Liver (tissue), 8 donors: ENCODE measurements at regions not wholly inside any gene's neighbourhood (a gene's known extent, or its start where the extent isn't known, plus 50 kb on each side); places are given as distances from the start of the nearest gene placed in this dataset.
"Not testable (repeated sequence)": the region's sequence is repeated elsewhere in the genome, so short reads cannot be mapped to it uniquely, and the experiment has no call there.

Experiments
- DNase-seq: peaks from one replicate; pipeline ENCODE4 v3.0.0-alpha.2; 2017; ENCODE audit warnings: low spot score
- H3K27ac ChIP-seq, 2 donors: one replicate each; pipeline ENCODE4 v1.7.0; 2013; ENCODE audit warnings: inconsistent platforms in 2 of 2, low read length in 2 of 2, control low read depth in 1 of 2, low read depth in 1 of 2, mild to moderate bottlenecking in 1 of 2
- H3K27me3 ChIP-seq, 4 donors: one replicate each; pipeline versions ENCODE4 v1.6.1 to v1.7.0; 2013; ENCODE audit warnings: low read length in 3 of 4, inconsistent platforms in 1 of 4, mild to moderate bottlenecking in 1 of 4, moderate library complexity in 1 of 4; ENCODE audit not compliant: control insufficient read depth in 4 of 4, insufficient read depth in 4 of 4
- H3K36me3 ChIP-seq, 4 donors: one replicate each; pipeline versions ENCODE4 v1.6.1 to v1.7.0; 2013; ENCODE audit warnings: low read length in 3 of 4, mild to moderate bottlenecking in 3 of 4, low read depth in 1 of 4, moderate library complexity in 1 of 4; ENCODE audit not compliant: control insufficient read depth in 4 of 4, insufficient read depth in 3 of 4
- H3K4me1 ChIP-seq, 4 donors: one replicate each; pipeline versions ENCODE4 v1.6.1 to v1.7.0; 2013; ENCODE audit warnings: low read length in 3 of 4, mild to moderate bottlenecking in 3 of 4, moderate library complexity in 1 of 4; ENCODE audit not compliant: control insufficient read depth in 4 of 4, insufficient read depth in 4 of 4
- H3K4me3 ChIP-seq, 3 donors: one replicate each; pipeline versions ENCODE4 v1.6.1 to v1.7.0; 2013; ENCODE audit warnings: low read length in 3 of 3, control low read depth in 1 of 3, low read depth in 1 of 3, mild to moderate bottlenecking in 1 of 3
- H3K9ac ChIP-seq, 2 donors: one replicate each; pipeline ENCODE4 v1.7.0; 2013; ENCODE audit warnings: low read length in 2 of 2, mild to moderate bottlenecking in 2 of 2, moderate library complexity in 2 of 2, control low read depth in 1 of 2, low read depth in 1 of 2
- H3K9me3 ChIP-seq, 4 donors: one replicate each; pipeline versions ENCODE4 v1.6.1 to v1.7.0; 2013; ENCODE audit warnings: low read length in 3 of 4; ENCODE audit not compliant: control insufficient read depth in 4 of 4
- ATF3 ChIP-seq: IDR thresholded peaks from 2 replicates; pipeline ENCODE4 v1.6.1; 2016; ENCODE audit warnings: antibody characterized with exemption
- CTCF ChIP-seq: fragments of 150-350 bp; IDR thresholded peaks from 2 replicates; pipeline ENCODE4 v1.5.1; 2017; ENCODE audit warnings: improper control_type of control experiment, low read depth, low read length; ENCODE audit not compliant: missing input control
- EGR1 ChIP-seq, 2 donors: IDR thresholded peaks; 2 replicates each; pipeline ENCODE4 v1.6.1; 2016 to 2018; ENCODE audit warnings: antibody characterized with exemption in 2 of 2, low read depth in 2 of 2
- FOXA1 ChIP-seq: IDR thresholded peaks from 2 replicates; pipeline ENCODE4 v1.6.1; 2016; ENCODE audit warnings: antibody characterized with exemption
- FOXA2 ChIP-seq: IDR thresholded peaks from 2 replicates; pipeline ENCODE4 v1.6.1; 2016; ENCODE audit warnings: antibody characterized with exemption
- GABPA ChIP-seq, 2 donors: IDR thresholded peaks in 1 of 2; conservative IDR thresholded peaks in 1 of 2; 2 replicates each; pipeline ENCODE4 v1.6.1; 2016; ENCODE audit warnings: antibody characterized with exemption in 2 of 2, mild to moderate bottlenecking in 1 of 2, moderate library complexity in 1 of 2
- HNF4A ChIP-seq, 2 donors: conservative IDR thresholded peaks; 2 replicates each; pipeline ENCODE4 v1.6.1; 2016; ENCODE audit warnings: antibody characterized with exemption in 2 of 2, mild to moderate bottlenecking in 2 of 2
- JUND ChIP-seq, 2 donors: IDR thresholded peaks; 2 replicates each; pipeline ENCODE4 v1.6.1; 2016; ENCODE audit warnings: antibody characterized with exemption in 2 of 2
- NR2F2 ChIP-seq: IDR thresholded peaks from 2 replicates; pipeline ENCODE4 v1.6.1; 2016; ENCODE audit warnings: antibody characterized with exemption
- RAD21 ChIP-seq, 2 donors: IDR thresholded peaks; 2 replicates each; pipeline ENCODE4 v1.6.1; 2016; ENCODE audit warnings: antibody characterized with exemption in 2 of 2, mild to moderate bottlenecking in 2 of 2
- REST ChIP-seq: IDR thresholded peaks from 2 replicates; pipeline ENCODE4 v1.6.1; 2016; ENCODE audit warnings: antibody characterized with exemption, mild to moderate bottlenecking
- RXRA ChIP-seq, 2 donors: IDR thresholded peaks; 2 replicates each; pipeline ENCODE4 v1.6.1; 2017 to 2018; ENCODE audit warnings: antibody characterized with exemption in 2 of 2, mild to moderate bottlenecking in 1 of 2
- SP1 ChIP-seq: IDR thresholded peaks from 2 replicates; pipeline ENCODE4 v1.6.1; 2018; ENCODE audit warnings: antibody characterized with exemption, mild to moderate bottlenecking
- TAF1 ChIP-seq: conservative IDR thresholded peaks from 2 replicates; pipeline ENCODE4 v1.6.1; 2016; ENCODE audit warnings: antibody characterized with exemption, mild to moderate bottlenecking
- YY1 ChIP-seq: IDR thresholded peaks from 2 replicates; pipeline ENCODE4 v1.6.1; 2016; ENCODE audit warnings: antibody characterized with exemption, mild to moderate bottlenecking
- WGBS: extraction: QIAGEN DNeasy Blood & Tissue Kit; methylation state at CpG from one replicate; pipeline ENCODE4 v1.1.7; 2013; 5-methylcytosine and 5-hydroxymethylcytosine counted together
- TF ChIP-seq, protein P1 (sequence below): IDR thresholded peaks from 2 replicates; pipeline ENCODE4 v1.6.1; 2016; ENCODE audit warnings: antibody characterized with exemption
- TF ChIP-seq, protein P2 (sequence below): IDR thresholded peaks from 2 replicates; pipeline ENCODE4 v1.6.1; 2016; ENCODE audit warnings: antibody characterized with exemption
- donor health status: healthy.
- donor health status: healthy.
- donor health status: healthy.
- donor health status: healthy.
- donor health status: healthy.

DNA sequence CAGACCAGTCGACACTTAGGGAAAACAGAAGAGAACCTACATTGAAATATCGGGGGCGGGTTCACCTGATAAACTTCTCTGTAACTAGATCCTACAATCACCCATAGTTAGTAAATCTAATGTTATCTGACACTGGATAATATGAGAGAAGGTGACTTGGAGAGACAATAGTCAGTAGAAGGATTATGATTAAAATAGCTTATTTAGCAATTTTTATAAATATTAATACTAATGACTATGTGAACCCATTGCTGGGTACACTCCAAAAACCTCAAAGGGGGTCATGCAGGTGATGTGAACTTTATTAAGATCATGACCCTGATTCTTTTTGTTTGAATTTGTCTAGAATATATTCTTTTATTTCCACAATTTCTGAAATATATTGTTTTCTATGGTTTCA, 164.1 kb upstream of the CCNH start:
- H3K36me3 ChIP-seq = no peaks in the 10 kb centered on the region
- H3K9ac ChIP-seq = no peak overlapping the region
- TF ChIP-seq, protein P1, sequence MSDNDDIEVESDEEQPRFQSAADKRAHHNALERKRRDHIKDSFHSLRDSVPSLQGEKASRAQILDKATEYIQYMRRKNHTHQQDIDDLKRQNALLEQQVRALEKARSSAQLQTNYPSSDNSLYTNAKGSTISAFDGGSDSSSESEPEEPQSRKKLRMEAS = no peak
- TF ChIP-seq ATF3 (no peak), YY1 (no peak), CTCF (no peak), HNF4A (conservative IDR thresholded peaks at IDR 0.05) (no peak), SP1 (no peak), JUND (IDR thresholded peaks at IDR 0.05) (no peak), NR2F2 (no peak), FOXA2 (no peak), RXRA (IDR thresholded peaks at IDR 0.05) (no peak), EGR1 (IDR thresholded peaks at IDR 0.05; ENCODE audit: low read depth in 2 of 2) (no peak), TAF1 (no peak), GABPA (IDR thresholded peaks at IDR 0.05 in 1 of 2, conservative IDR thresholded peaks at IDR 0.05 in 1 of 2) (no peak), FOXA1 (no peak), RAD21 (IDR thresholded peaks at IDR 0.05) (no peak), REST (no peak)
- TF ChIP-seq, protein P2, sequence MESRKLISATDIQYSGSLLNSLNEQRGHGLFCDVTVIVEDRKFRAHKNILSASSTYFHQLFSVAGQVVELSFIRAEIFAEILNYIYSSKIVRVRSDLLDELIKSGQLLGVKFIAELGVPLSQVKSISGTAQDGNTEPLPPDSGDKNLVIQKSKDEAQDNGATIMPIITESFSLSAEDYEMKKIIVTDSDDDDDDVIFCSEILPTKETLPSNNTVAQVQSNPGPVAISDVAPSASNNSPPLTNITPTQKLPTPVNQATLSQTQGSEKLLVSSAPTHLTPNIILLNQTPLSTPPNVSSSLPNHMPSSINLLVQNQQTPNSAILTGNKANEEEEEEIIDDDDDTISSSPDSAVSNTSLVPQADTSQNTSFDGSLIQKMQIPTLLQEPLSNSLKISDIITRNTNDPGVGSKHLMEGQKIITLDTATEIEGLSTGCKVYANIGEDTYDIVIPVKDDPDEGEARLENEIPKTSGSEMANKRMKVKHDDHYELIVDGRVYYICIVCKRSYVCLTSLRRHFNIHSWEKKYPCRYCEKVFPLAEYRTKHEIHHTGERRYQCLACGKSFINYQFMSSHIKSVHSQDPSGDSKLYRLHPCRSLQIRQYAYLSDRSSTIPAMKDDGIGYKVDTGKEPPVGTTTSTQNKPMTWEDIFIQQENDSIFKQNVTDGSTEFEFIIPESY = no peak
- H3K4me3 ChIP-seq = no peak overlapping the region
- WGBS = 83% methylated on average over 3 of the region's 3 CpGs
- DNase-seq = no peak
- H3K4me1 ChIP-seq = no peaks in the 10 kb centered on the region
- no peaks in the 10 kb centered on the region for H3K27me3 ChIP-seq
- no peaks in the 10 kb centered on the region for H3K9me3 ChIP-seq
- no peak overlapping the region for H3K27ac ChIP-seq

GRCh38 chr5:87576306-87576705, 163.6 kb upstream of the CCNH start:
- WGBS = 59% methylated on average over 4 of the region's 4 CpGs
- H3K27me3 ChIP-seq, DNase-seq: not testable (repeated sequence)

More at GRCh38 chr5:87576306-87576705, 163.6 kb upstream of the CCNH start:
- not testable (repeated sequence) for H3K36me3 ChIP-seq, H3K4me3 ChIP-seq, H3K9ac ChIP-seq, H3K9me3 ChIP-seq, H3K27ac ChIP-seq, H3K4me1 ChIP-seq
